GM18868 (cell line): ENCODE measurements at regions not wholly inside any gene's neighbourhood (a gene's known extent, or its start where the extent isn't known, plus 50 kb on each side); places are given as distances from the start of the nearest gene placed in this dataset.
"Not testable (repeated sequence)": the region's sequence is repeated elsewhere in the genome, so short reads cannot be mapped to it uniquely, and the experiment has no call there.

ENCODE experiments used
- ATAC-seq: cut with Tn5 transposase; IDR thresholded peaks from one replicate; pipeline ENCODE4 v1.9.1; 2021; ENCODE audit warnings: mild to moderate bottlenecking, moderate library complexity; ENCODE audit not compliant: unreplicated experiment

- not testable (repeated sequence) for ATAC-seq
These were observed 304.6 kb downstream of the UBE2NL start for GRCh38 chrX:144188489-144188888.

- ATAC-seq, result not testable (repeated sequence)
These were observed 313.2 kb downstream of the UBE2NL start for GRCh38 chrX:144197057-144197456.

DNA sequence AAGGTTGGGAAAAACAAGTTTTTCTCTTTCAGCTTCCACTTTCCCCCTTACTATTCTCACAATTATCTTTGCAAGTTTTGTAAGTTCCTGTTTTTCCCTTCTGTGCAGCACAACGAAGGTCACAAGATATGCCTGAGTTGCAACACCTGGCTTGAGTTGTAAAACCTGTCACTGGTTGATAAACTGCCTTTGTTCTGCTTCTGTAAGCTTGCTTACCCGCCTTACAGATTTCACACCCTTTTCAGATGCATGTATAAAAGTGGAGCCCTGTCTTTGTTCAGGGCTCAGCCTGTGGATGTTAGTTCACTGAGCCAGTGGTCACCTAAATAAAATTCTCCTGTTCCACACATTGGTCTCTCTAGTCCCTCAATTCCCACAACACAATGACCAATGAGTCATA is 318.9 kb downstream of the UBE2NL start:
- ATAC-seq, result peak; percentile 57

- not testable (repeated sequence) for ATAC-seq
These were observed 324.6 kb downstream of the UBE2NL start for GRCh38 chrX:144208360-144209024.

DNA sequence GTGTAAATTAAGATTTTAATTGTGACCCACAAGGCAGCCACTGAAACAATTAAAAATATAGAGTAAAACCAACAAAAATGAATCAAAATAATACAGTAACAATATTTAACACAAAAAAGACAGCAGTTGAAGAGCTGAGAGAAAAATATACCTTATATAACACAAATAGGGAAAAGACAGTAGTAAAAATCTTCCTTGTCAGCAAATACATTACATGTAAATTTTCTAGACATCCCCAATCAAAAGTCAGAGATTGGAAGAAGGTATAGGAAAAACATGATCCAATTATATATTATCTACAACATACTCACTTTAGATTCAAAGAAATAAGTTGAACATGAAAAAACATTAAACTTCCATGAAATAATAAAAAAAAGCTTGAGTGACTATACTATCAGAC is 330.8 kb downstream of the UBE2NL start:
- ATAC-seq, result no peak

DNA sequence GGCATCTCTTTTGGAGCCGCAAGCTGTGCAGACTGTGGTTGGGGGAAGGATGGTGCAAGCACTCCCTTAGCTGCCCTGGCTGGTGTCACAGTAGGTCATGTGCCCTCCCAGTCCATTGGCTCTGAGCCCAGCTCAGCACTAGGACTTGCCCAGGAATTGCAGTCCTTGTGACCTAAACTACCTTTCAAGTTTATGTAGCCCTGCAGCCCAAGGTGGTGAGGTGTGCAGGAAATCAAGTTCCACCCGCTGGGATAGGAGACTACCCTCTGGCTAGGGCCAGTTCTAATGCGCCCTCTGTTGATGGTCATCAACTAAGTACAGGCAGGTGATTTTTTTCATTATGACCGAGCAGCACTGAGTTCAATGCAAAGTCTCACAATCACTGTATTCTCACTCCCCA is 335.2 kb downstream of the UBE2NL start:
- ATAC-seq, result no peak

DNA sequence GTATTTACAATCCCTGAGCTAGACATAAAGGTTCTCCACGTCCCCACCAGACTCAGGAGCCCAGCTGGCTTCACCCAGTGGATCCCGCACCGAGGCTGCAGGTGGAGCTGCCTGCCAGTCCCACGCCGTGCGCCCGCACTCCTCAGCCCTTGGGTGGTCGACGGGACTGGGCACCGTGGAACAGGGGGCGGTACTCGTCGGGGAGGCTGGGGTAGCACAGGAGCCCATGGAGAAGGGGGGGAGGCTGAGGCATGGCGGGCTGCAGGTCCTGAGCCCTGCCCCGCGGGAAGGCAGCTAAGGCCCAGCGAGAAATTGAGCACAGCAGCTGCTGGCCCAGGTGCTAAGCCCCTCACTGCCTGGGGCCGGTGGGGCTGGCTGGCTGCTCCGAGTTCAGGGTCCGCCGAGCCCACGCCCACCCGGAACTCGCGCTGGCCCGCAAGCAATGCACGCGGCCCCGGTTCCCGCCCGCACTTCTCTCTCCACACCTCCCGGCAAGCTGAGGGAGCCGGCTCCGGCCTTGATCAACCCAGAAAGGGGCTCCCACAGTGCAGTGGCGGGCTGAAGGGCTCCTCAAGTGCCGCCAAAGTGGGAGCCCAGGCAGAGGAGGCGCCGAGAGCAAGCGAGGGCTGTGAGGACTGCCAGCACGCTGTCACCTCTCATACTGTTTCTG is 347.4 kb downstream of the UBE2NL start:
- ATAC-seq, result not testable (repeated sequence)

DNA sequence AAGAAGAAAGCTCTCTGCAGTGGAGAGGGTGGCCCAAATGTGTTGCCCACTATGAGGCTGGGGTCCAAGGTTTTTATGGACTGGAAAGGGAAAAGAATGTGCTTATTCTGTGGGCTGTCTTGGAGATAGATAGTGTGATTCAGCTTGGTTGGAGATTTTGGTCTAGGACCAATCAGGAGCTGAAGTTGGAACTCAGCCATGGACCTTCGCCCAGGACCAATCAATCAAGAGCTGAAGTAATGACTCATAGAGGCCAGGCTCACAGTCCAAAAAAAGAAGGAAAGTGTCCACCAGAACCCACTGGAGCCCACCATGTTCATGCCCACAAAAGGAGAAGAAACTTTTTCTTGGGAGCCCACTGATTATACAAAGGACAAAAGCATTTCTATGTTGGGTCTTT is 369.5 kb downstream of the UBE2NL start:
- no peak for ATAC-seq

- no peak for ATAC-seq
These were observed 375.2 kb downstream of the UBE2NL start for GRCh38 chrX:144259054-144259453.

DNA sequence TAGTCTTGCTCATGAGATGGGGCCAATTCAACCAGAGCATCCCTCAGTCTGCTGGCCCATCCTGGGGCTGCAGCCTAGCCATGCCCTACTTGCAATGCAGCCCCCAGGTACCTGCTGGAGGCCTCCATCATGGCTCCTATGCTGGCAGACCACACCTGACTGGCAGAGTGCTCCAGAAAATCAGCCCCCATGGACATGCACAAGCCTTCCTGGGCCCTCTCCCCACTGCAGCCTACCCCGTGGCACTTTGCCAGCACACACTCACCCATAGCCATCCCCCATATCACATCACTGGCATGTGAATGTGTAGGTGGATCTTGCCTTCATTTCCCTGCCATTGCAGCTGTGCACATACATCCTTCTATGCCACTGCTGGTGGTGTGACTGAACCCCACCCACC is 381.8 kb downstream of the UBE2NL start:
- ATAC-seq, result no peak

DNA sequence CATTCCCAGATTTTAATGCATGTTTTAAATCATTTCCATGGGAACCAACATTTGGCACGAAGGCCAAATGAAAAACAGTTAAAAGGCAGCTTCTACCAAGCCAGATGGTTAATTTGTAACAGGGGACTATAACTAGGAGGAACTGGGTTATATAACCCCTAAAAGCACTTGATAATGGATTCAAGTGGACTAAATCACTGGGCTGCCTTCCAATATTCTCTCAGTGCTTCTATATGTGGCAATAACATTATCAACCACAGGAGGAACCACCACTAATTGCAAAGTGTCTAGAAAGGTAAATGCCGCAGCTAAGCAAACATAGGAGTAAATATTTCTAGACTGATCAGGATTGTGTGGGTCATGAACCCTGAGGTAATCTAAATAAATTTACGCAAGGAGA is 391.5 kb downstream of the UBE2NL start:
- no peak for ATAC-seq

GRCh38 chrX:144275843-144276242 is 392.0 kb downstream of the UBE2NL start:
- no peak for ATAC-seq

GRCh38 chrX:144293229-144293628 is 409.4 kb downstream of the UBE2NL start:
- no peak for ATAC-seq

DNA sequence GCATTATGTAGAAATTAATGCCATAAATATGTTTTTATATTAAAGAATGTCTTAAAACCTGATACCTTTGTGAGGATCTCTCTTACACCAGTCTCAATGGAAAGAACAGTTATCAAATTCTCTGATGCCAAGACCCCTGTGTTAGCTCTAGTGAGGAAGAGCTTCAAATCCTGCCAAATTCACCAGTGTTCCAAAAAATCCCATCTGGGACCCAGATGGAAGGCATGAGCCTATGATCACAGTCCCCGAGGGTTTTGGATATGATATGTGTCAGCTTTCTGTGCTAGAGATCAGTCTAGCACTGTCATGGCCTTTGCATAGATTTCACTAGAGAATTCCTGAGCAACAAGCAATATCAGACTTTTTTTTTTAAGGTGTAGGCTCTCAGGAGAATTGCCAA is 412.1 kb downstream of the UBE2NL start:
- no peak for ATAC-seq

GRCh38 chrX:144297221-144297620 is 413.4 kb downstream of the UBE2NL start:
- ATAC-seq, result no peak

- ATAC-seq, result no peak
These were observed 443.6 kb downstream of the UBE2NL start for GRCh38 chrX:144327495-144327894.

- no peak for ATAC-seq
These were observed 449.6 kb downstream of the UBE2NL start for GRCh38 chrX:144333429-144333828.

GRCh38 chrX:144334577-144334976 is 450.7 kb downstream of the UBE2NL start:
- ATAC-seq, result no peak

DNA sequence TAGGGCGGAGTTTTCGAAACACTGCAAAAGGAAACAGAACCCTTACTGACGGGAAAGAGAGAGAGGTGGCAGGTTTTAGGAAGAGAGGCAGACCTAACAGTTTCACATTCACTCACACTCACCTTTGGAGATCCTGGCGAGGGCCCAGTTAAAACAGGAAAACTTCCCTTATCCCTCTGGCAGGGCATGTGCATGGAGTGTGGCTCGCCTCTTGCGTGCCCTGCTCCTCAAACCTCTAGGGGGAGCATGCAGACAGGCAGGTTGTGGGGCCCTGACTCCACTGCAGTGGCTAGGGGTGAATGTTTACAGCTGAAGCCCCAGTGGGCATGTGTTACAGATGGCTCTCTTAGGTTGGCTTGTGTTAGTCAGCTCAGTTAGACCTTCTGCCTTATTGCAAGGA is 451.5 kb downstream of the UBE2NL start:
- ATAC-seq, result no peak

- ATAC-seq, result no peak
These were observed 495.3 kb downstream of the UBE2NL start for GRCh38 chrX:144379156-144379555.

DNA sequence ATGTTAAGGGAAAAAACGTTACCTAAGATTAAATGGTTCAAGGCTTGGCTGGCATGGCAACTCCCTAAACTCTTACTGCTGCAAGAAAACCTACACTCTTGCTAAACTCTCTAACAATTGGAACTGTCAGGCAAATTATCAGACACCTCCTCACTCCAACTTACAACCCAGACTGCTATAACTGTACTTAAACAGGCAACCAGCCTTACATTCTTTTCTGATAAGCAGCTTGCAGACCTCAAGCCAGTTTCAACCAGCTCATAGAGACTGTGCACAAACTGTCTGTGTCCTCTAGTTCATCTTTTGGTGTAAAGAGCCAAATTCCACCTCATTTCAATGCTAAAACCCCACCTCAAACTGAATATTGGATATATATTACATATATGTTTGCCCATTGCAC is 504.9 kb downstream of the UBE2NL start:
- ATAC-seq, result no peak
